GM18520 (cell line): ENCODE measurements at regions not wholly inside any gene's neighbourhood (a gene's known extent, or its start where the extent isn't known, plus 50 kb on each side); places are given as distances from the start of the nearest gene placed in this dataset.
A peak's percentile ranks its signal among the peaks of the same experiment; 100 is the strongest.
"Not testable (repeated sequence)": the region's sequence is repeated elsewhere in the genome, so short reads cannot be mapped to it uniquely, and the experiment has no call there.

Source experiments
- ATAC-seq: cut with Tn5 transposase; IDR thresholded peaks from one replicate; pipeline ENCODE4 v1.9.1; 2021; ENCODE audit not compliant: unreplicated experiment

- ATAC-seq, result no peak
Measured at GRCh38 chr7:94100723-94101345, 96.7 kb upstream of the BET1 start.

GRCh38 chr7:94104301-94104700 lies 100.1 kb upstream of the BET1 start:
- ATAC-seq, result no peak

- no peak for ATAC-seq
Measured at GRCh38 chr7:94109556-94109955, 105.4 kb upstream of the BET1 start.

DNA sequence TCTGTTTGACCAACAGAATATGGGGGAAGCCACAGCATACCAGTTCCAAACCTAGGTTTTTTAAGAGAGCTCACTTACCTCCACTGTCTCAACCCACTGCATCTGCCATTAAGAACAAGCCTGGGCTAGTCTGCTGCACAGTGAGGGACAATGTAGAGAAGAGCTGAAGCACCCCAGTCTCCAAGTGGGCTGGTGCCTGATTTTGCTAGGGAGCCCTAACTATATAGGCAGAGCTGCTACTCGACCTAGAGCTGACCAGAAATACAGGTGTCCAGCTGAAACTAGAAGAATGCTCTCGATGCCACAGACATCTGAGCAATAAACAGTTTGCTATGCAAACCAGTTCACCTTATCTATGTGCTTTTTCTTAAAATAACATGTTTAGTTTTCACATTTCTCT lies 106.9 kb upstream of the BET1 start:
- no peak for ATAC-seq

- ATAC-seq, result no peak
Measured at GRCh38 chr7:94115316-94115715, 111.2 kb upstream of the BET1 start.

DNA sequence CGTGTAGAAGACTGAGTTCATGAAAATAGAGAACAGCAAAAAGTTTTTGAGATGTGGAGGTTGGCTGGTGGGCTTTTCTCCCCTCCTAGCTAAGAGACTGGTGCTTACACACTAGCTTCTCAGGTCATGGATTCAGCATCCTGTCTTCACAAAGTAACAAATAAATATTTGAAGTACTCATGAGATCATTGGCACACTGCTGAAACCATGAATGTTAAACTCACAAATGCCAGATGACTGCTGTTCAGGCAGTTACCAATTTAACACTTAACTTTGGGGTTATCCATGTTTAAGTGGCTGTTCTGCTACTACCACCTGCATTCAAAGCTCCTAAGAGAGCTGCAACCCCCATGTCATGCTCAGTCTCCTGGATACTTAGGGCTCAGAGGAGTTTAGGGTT lies 119.0 kb upstream of the BET1 start:
- ATAC-seq, result no peak

DNA sequence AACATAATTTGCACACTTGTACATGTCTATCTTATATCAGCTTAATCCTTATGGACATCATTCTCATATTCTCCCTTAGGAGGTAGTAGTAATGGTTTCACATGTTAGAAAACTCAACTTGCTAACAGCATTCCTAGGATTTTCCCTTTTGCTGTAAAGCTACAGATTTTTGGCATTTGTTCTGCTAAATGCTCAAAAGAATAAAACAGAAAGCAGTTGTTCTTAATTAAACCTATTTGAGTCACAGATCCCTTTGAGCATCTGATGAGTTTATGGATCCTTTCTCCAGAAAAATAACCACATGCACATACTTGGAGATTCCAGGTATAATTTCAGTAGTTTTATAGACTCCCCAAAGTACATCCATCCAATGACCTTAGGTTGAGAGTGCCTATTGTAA lies 122.9 kb upstream of the BET1 start:
- ATAC-seq, result no peak

- no peak for ATAC-seq
Measured at GRCh38 chr7:94128072-94128471, 123.9 kb upstream of the BET1 start.

- ATAC-seq, result no peak
Measured at GRCh38 chr7:94129443-94130140, 125.4 kb upstream of the BET1 start.

GRCh38 chr7:94130716-94131115 lies 126.6 kb upstream of the BET1 start:
- ATAC-seq, result no peak

- peak; percentile 78 for ATAC-seq
Measured at GRCh38 chr7:94133460-94133859, 129.3 kb upstream of the BET1 start.

GRCh38 chr7:94135180-94135579 lies 131.0 kb upstream of the BET1 start:
- ATAC-seq, result no peak

- ATAC-seq, result no peak
Measured at GRCh38 chr7:94142281-94142680, 138.1 kb upstream of the BET1 start.

GRCh38 chr7:94145602-94146001 lies 141.4 kb upstream of the BET1 start:
- no peak for ATAC-seq

- no peak for ATAC-seq
Measured at GRCh38 chr7:94146408-94146807, 142.3 kb upstream of the BET1 start.

GRCh38 chr7:94149789-94150545 lies 145.8 kb upstream of the BET1 start:
- ATAC-seq, result no peak

- ATAC-seq, result no peak
Measured at GRCh38 chr7:94154182-94154581, 150.0 kb upstream of the BET1 start.

DNA sequence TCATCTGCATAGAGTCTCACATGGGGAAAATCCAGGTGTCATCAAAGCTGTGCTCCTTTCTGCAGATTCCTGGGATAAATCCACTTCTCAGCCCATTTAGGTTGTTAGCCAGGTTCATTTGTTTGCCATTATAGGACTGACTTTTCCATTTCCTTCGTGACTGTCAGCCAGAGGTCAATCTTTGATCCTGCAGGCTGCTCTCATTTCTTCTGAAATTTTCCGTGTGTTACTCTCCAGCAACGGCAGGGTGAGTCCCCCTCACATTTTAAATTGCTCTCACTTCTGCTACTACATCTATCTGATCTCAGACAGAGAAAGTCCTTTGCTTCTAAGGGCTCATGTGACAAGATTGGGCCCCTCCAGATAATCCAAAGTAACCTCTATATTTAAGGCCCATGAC lies 150.7 kb upstream of the BET1 start:
- no peak for ATAC-seq

DNA sequence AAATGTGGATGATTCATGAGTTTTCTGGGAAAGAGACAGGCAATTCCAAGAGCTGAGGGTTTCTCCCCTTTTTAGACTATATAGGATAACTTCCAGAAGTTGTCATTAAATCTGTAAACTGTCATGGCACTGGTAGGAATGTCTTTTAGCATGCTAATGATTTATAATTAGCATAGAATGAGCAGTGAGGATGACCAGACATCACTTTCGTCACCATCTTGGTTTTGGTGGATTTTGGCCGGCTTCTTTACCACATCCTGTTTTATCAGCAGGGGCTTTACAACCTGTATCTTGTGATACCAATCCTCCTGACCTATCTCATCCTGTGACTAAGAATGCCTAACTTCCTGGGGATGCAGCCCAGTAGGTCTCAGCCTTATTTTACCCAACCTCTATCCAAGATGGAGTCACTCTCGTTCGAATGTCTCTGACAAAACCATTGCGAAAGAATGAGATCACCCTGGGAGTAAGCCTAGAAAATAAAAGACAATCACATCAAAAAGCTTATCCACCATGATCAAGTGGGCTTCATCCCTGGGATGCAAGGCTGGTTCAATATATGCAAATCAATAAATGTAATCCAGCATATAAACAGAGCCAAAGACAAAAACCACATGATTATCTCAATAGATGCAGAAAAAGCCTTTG lies 153.6 kb upstream of the BET1 start:
- not testable (repeated sequence) for ATAC-seq

GRCh38 chr7:94160719-94161435 lies 156.7 kb upstream of the BET1 start:
- ATAC-seq, result peak; percentile 98

- ATAC-seq, result no peak
Measured at GRCh38 chr7:94161476-94161875, 157.3 kb upstream of the BET1 start.
